Superior temporal gyrus (tissue), 1 donor: ENCODE measurements at regions not wholly inside any gene's neighbourhood (a gene's known extent, or its start where the extent isn't known, plus 50 kb on each side); places are given as distances from the start of the nearest gene placed in this dataset.
"Not testable (repeated sequence)": the region's sequence is repeated elsewhere in the genome, so short reads cannot be mapped to it uniquely, and the experiment has no call there.

Experiments used
- DNase-seq: peaks from one replicate; pipeline ENCODE4 v3.0.0-alpha.2; 2016; ENCODE audit errors: extremely low spot score

- not testable (repeated sequence) for DNase-seq
These were observed 2296.5 kb upstream of the PCDH20 start for GRCh38 chr13:63712159-63712558.

GRCh38 chr13:63706751-63707150 is 2291.1 kb upstream of the PCDH20 start:
- DNase-seq: no peak

GRCh38 chr13:63704521-63704920 is 2288.9 kb upstream of the PCDH20 start:
- DNase-seq: no peak

GRCh38 chr13:63700350-63700749 is 2284.7 kb upstream of the PCDH20 start:
- DNase-seq: no peak

- no peak for DNase-seq
These were observed 2284.3 kb upstream of the PCDH20 start for GRCh38 chr13:63699948-63700347.

- DNase-seq: no peak
These were observed 2280.4 kb upstream of the PCDH20 start for GRCh38 chr13:63696055-63696454.

- DNase-seq: no peak
These were observed 2278.0 kb upstream of the PCDH20 start for GRCh38 chr13:63693696-63694095.

- no peak for DNase-seq
These were observed 2275.8 kb upstream of the PCDH20 start for GRCh38 chr13:63691474-63691873.

GRCh38 chr13:63690672-63691071 is 2275.0 kb upstream of the PCDH20 start:
- no peak for DNase-seq

GRCh38 chr13:63684822-63685221 is 2269.2 kb upstream of the PCDH20 start:
- DNase-seq: no peak

GRCh38 chr13:63680704-63681103 is 2265.1 kb upstream of the PCDH20 start:
- DNase-seq: no peak

- no peak for DNase-seq
These were observed 2255.6 kb upstream of the PCDH20 start for GRCh38 chr13:63671296-63671695.

GRCh38 chr13:63651394-63651793 is 2235.7 kb upstream of the PCDH20 start:
- DNase-seq: no peak

GRCh38 chr13:63643543-63643942 is 2227.9 kb upstream of the PCDH20 start:
- DNase-seq: no peak

- no peak for DNase-seq
These were observed 2220.8 kb upstream of the PCDH20 start for GRCh38 chr13:63636316-63636993.

GRCh38 chr13:63632321-63632720 is 2216.7 kb upstream of the PCDH20 start:
- DNase-seq: no peak

GRCh38 chr13:63631006-63631405 is 2215.4 kb upstream of the PCDH20 start:
- DNase-seq: no peak

GRCh38 chr13:63629591-63629990 is 2213.9 kb upstream of the PCDH20 start:
- DNase-seq: no peak

- no peak for DNase-seq
These were observed 2212.7 kb upstream of the PCDH20 start for GRCh38 chr13:63628310-63628709.

- no peak for DNase-seq
These were observed 2210.2 kb upstream of the PCDH20 start for GRCh38 chr13:63625869-63626268.

- DNase-seq: no peak
These were observed 2199.4 kb upstream of the PCDH20 start for GRCh38 chr13:63614874-63615612.

- no peak for DNase-seq
These were observed 2191.5 kb upstream of the PCDH20 start for GRCh38 chr13:63607153-63607552.

GRCh38 chr13:63605962-63606361 is 2190.3 kb upstream of the PCDH20 start:
- DNase-seq: no peak
